Vagina (tissue), 2 donors: ENCODE measurements at regions not wholly inside any gene's neighbourhood (a gene's known extent, or its start where the extent isn't known, plus 50 kb on each side); places are given as distances from the start of the nearest gene placed in this dataset.

ENCODE experiments used
- DNase-seq, 2 donors: peaks; one replicate each; pipeline ENCODE4 v3.0.0-alpha.2; 2017; ENCODE audit errors: extremely low spot score in 2 of 2
- H3K27ac ChIP-seq: fragments of 200-600 bp; sonication (generic); one replicate; pipeline ENCODE4 v1.5.1; 2019
- H3K27me3 ChIP-seq: fragments of 200-600 bp; sonication (generic); one replicate; pipeline ENCODE4 v1.5.1; 2019
- H3K36me3 ChIP-seq, 2 donors: fragments of 200-600 bp; sonication (generic); one replicate each; pipeline ENCODE4 v1.5.1; 2017 to 2019
- H3K4me1 ChIP-seq: fragments of 200-600 bp; sonication (generic); one replicate; pipeline ENCODE4 v1.5.1; 2019
- H3K4me3 ChIP-seq, 2 donors: fragments of 200-600 bp; sonication (generic); 1 replicate in 1 of 2; 2 replicates in 1 of 2; pipeline ENCODE4 v1.5.1; 2016 to 2019
- H3K9me3 ChIP-seq: fragments of 200-600 bp; sonication (generic); one replicate; pipeline ENCODE4 v1.5.1; 2019
- POLR2A ChIP-seq, 2 donors: fragments of 450-650 bp; IDR thresholded peaks; one replicate each; pipeline ENCODE4 v1.6.1; 2017; ENCODE audit warnings: antibody characterized with exemption in 2 of 2, mild to moderate bottlenecking in 2 of 2, moderate library complexity in 2 of 2
- POLR2AphosphoS5 ChIP-seq, 2 donors: sonication (generic); formaldehyde crosslinking; IDR thresholded peaks; one replicate each; pipeline ENCODE4 v1.9.0; 2017; ENCODE audit warnings: antibody characterized with exemption in 2 of 2, mild to moderate bottlenecking in 2 of 2, low read depth in 1 of 2; ENCODE audit not compliant: insufficient read depth in 1 of 2
- intact Hi-C: fragments of 100-400 bp; cut with DNase I; formaldehyde crosslinking; loops from one replicate; pipeline ENCODE4 v1.15.1; 2023
- TF ChIP-seq, protein P1 (sequence below), 3 experiments: fragments of 450-650 bp in 2 of 3; fragments of 200-600 bp in 1 of 3; sonication (generic) in 1 of 3; IDR thresholded peaks; one replicate each; pipeline ENCODE4 v1.5.1; 2017 to 2019; ENCODE audit warnings: antibody characterized with exemption in 3 of 3, mild to moderate bottlenecking in 2 of 3, moderate library complexity in 2 of 3

DNA sequence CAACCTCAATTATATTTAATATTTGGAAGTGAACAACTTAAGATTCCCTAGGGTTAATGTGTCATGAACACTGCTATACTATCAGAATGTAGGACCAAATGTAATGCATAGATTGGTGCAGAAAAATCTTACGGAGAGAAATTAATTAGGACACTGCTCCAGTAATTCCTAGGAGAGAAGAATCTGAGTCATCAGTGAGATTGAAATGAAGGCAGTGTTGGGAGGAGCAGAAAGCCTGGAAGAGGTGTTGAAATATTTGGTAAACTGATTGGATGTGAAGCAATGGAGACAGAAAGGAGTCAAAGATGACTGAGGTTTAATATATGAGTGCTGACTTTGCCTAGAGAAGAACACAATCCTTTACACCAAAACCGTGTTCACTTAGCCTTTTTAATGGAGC, 836.0 kb downstream of the FAM181B start:
- Histone ChIP-seq H3K27ac (no peak overlapping the region), H3K4me1 (no peaks in the 10 kb centered on the region), H3K27me3 (no peaks in the 10 kb centered on the region), H3K4me3 (no peak overlapping the region), H3K36me3 (no peaks in the 10 kb centered on the region), H3K9me3 (no peaks in the 10 kb centered on the region)
- intact Hi-C loops, result no loop called here
- DNase-seq, result no peak
- TF ChIP-seq, protein P1, sequence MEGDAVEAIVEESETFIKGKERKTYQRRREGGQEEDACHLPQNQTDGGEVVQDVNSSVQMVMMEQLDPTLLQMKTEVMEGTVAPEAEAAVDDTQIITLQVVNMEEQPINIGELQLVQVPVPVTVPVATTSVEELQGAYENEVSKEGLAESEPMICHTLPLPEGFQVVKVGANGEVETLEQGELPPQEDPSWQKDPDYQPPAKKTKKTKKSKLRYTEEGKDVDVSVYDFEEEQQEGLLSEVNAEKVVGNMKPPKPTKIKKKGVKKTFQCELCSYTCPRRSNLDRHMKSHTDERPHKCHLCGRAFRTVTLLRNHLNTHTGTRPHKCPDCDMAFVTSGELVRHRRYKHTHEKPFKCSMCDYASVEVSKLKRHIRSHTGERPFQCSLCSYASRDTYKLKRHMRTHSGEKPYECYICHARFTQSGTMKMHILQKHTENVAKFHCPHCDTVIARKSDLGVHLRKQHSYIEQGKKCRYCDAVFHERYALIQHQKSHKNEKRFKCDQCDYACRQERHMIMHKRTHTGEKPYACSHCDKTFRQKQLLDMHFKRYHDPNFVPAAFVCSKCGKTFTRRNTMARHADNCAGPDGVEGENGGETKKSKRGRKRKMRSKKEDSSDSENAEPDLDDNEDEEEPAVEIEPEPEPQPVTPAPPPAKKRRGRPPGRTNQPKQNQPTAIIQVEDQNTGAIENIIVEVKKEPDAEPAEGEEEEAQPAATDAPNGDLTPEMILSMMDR (IDR thresholded peaks at IDR 0.05), result no peak
- TF ChIP-seq POLR2A (IDR thresholded peaks at IDR 0.05) (no peak), POLR2AphosphoS5 (IDR thresholded peaks at IDR 0.05; ENCODE audit: insufficient read depth in 1 of 2, low read depth in 1 of 2) (no peak)

- Histone ChIP-seq H3K27ac (no peak overlapping the region), H3K4me1 (no peaks in the 10 kb centered on the region), H3K4me3 (no peak overlapping the region), H3K27me3 (no peaks in the 10 kb centered on the region), H3K9me3 (no peaks in the 10 kb centered on the region), H3K36me3 (no peaks in the 10 kb centered on the region)
- TF ChIP-seq POLR2A (IDR thresholded peaks at IDR 0.05), result no peak
- no peak for TF ChIP-seq POLR2AphosphoS5 (IDR thresholded peaks at IDR 0.05; ENCODE audit: insufficient read depth in 1 of 2, low read depth in 1 of 2)
- TF ChIP-seq, protein P1 (IDR thresholded peaks at IDR 0.05), result no peak
- DNase-seq, result no peak
- intact Hi-C loops, result no loop called here
Observed at GRCh38 chr11:81895258-81895657, 838.4 kb downstream of the FAM181B start.

GRCh38 chr11:81892770-81893635, 840.7 kb downstream of the FAM181B start:
- intact Hi-C loops, result no loop called here
- DNase-seq, result no peak
- Histone ChIP-seq H3K4me3 (no peak overlapping the region), H3K27me3 (no peaks in the 10 kb centered on the region), H3K36me3 (no peaks in the 10 kb centered on the region), H3K9me3 (no peaks in the 10 kb centered on the region), H3K27ac (no peak overlapping the region), H3K4me1 (no peaks in the 10 kb centered on the region)
- no peak for TF ChIP-seq POLR2AphosphoS5 (IDR thresholded peaks at IDR 0.05; ENCODE audit: insufficient read depth in 1 of 2, low read depth in 1 of 2)
- TF ChIP-seq, protein P1 (IDR thresholded peaks at IDR 0.05), result no peak
- no peak for TF ChIP-seq POLR2A (IDR thresholded peaks at IDR 0.05)

DNA sequence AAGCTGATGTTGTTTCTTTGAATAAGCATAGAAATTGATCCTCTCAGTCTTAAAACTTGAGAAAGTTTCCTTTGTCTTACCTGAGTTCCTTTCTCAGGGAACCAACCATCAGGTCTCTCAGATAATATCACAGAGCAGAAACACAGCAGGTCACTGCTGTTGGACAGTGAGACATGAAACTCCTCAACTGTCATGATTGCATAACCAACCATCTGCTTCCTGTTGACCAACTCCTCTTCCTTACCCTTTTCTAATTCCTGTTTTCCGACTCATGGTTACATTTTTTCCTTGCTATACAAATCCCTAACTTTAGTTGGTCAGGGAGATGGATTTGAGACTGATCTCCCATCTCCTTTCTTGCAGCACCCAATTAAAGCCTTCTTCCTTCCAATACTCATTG, 845.3 kb downstream of the FAM181B start:
- no peaks in the 10 kb centered on the region for H3K9me3 ChIP-seq

More for the DNA sequence above, 845.3 kb downstream of the FAM181B start:
- Histone ChIP-seq H3K27ac (no peak overlapping the region), H3K36me3 (no peaks in the 10 kb centered on the region), H3K27me3 (no peaks in the 10 kb centered on the region), H3K4me3 (no peak overlapping the region), H3K4me1 (no peaks in the 10 kb centered on the region)
- DNase-seq, result no peak
- TF ChIP-seq, protein P1 (IDR thresholded peaks at IDR 0.05), result no peak
- TF ChIP-seq POLR2AphosphoS5 (IDR thresholded peaks at IDR 0.05; ENCODE audit: insufficient read depth in 1 of 2, low read depth in 1 of 2) (no peak), POLR2A (IDR thresholded peaks at IDR 0.05) (no peak)
- intact Hi-C loops, result no loop called here
